ENCODE measurements at regions not wholly inside any gene's neighbourhood (a gene's known extent, or its start where the extent isn't known, plus 50 kb on each side); places are given as distances from the start of the nearest gene placed in this dataset.

GRCh38 chr12:33248364-33248763 is 191.3 kb downstream of the SYT10 start:
- Histone ChIP-seq H2AFZ (ENCODE audit: low read depth) (no peak overlapping the region), H3K4me2 (no peak overlapping the region), H3K27ac (no peak overlapping the region), H3K9ac (no peak overlapping the region), H3K36me3 (ENCODE audit: insufficient read depth) (no peaks in the 10 kb centered on the region), H3K4me1 (ENCODE audit: low read depth, poor library complexity, severe bottlenecking) (no peaks in the 10 kb centered on the region), H4K20me1 (ENCODE audit: insufficient read depth) (no peaks in the 10 kb centered on the region), H3K27me3 (ENCODE audit: insufficient read depth, low read depth) (no peaks in the 10 kb centered on the region), H3K79me2 (ENCODE audit: insufficient read depth, low read depth) (no peaks in the 10 kb centered on the region), H3K4me3 (IDR thresholded peaks at IDR 0.05; ENCODE audit: insufficient read depth, low read depth, low read length) (no peak overlapping the region)
- no peak for TF ChIP-seq CTCF (conservative IDR thresholded peaks at IDR 0.05; ENCODE audit: low read depth, low read length)

GRCh38 chr12:33247625-33248024 is 192.0 kb downstream of the SYT10 start:
- H3K79me2 ChIP-seq (ENCODE audit: insufficient read depth, low read depth), result no peaks in the 10 kb centered on the region
- no peak for TF ChIP-seq CTCF (conservative IDR thresholded peaks at IDR 0.05; ENCODE audit: low read depth, low read length)
- no peaks in the 10 kb centered on the region for H4K20me1 ChIP-seq (ENCODE audit: insufficient read depth)
- H3K4me1 ChIP-seq (ENCODE audit: low read depth, poor library complexity, severe bottlenecking), result no peaks in the 10 kb centered on the region
- no peak overlapping the region for H3K27ac ChIP-seq
- no peak overlapping the region for H3K4me2 ChIP-seq
- no peak overlapping the region for H3K9ac ChIP-seq
- H3K27me3 ChIP-seq (ENCODE audit: insufficient read depth, low read depth), result no peaks in the 10 kb centered on the region
- no peak overlapping the region for H2AFZ ChIP-seq (ENCODE audit: low read depth)
- H3K36me3 ChIP-seq (ENCODE audit: insufficient read depth), result no peaks in the 10 kb centered on the region
- no peak overlapping the region for H3K4me3 ChIP-seq (IDR thresholded peaks at IDR 0.05; ENCODE audit: insufficient read depth, low read depth, low read length)

GRCh38 chr12:33245434-33245833 is 194.2 kb downstream of the SYT10 start:
- H2AFZ ChIP-seq (ENCODE audit: low read depth), result no peak overlapping the region
- H3K4me2 ChIP-seq, result no peak overlapping the region
- no peak overlapping the region for H3K4me3 ChIP-seq (IDR thresholded peaks at IDR 0.05; ENCODE audit: insufficient read depth, low read depth, low read length)
- H3K79me2 ChIP-seq (ENCODE audit: insufficient read depth, low read depth), result no peaks in the 10 kb centered on the region
- H3K36me3 ChIP-seq (ENCODE audit: insufficient read depth), result no peaks in the 10 kb centered on the region
- no peaks in the 10 kb centered on the region for H3K27me3 ChIP-seq (ENCODE audit: insufficient read depth, low read depth)
- no peak overlapping the region for H3K27ac ChIP-seq
- no peaks in the 10 kb centered on the region for H4K20me1 ChIP-seq (ENCODE audit: insufficient read depth)
- H3K4me1 ChIP-seq (ENCODE audit: low read depth, poor library complexity, severe bottlenecking), result no peaks in the 10 kb centered on the region
- no peak overlapping the region for H3K9ac ChIP-seq
- no peak for TF ChIP-seq CTCF (conservative IDR thresholded peaks at IDR 0.05; ENCODE audit: low read depth, low read length)

- no peak overlapping the region for H2AFZ ChIP-seq (ENCODE audit: low read depth)
- no peak overlapping the region for H3K4me3 ChIP-seq (IDR thresholded peaks at IDR 0.05; ENCODE audit: insufficient read depth, low read depth, low read length)
- no peak overlapping the region for H3K9ac ChIP-seq
- no peaks in the 10 kb centered on the region for H4K20me1 ChIP-seq (ENCODE audit: insufficient read depth)
- H3K27ac ChIP-seq, result no peak overlapping the region
- H3K4me1 ChIP-seq (ENCODE audit: low read depth, poor library complexity, severe bottlenecking), result no peaks in the 10 kb centered on the region
- no peak for TF ChIP-seq CTCF (conservative IDR thresholded peaks at IDR 0.05; ENCODE audit: low read depth, low read length)
- no peak overlapping the region for H3K4me2 ChIP-seq
- no peaks in the 10 kb centered on the region for H3K79me2 ChIP-seq (ENCODE audit: insufficient read depth, low read depth)
- H3K36me3 ChIP-seq (ENCODE audit: insufficient read depth), result no peaks in the 10 kb centered on the region
- H3K27me3 ChIP-seq (ENCODE audit: insufficient read depth, low read depth), result no peaks in the 10 kb centered on the region
Measured at GRCh38 chr12:33226671-33227070, 212.9 kb downstream of the SYT10 start.

GRCh38 chr12:33223956-33224355 is 215.7 kb downstream of the SYT10 start:
- H3K79me2 ChIP-seq (ENCODE audit: insufficient read depth, low read depth), result no peaks in the 10 kb centered on the region
- no peaks in the 10 kb centered on the region for H4K20me1 ChIP-seq (ENCODE audit: insufficient read depth)
- no peak overlapping the region for H3K4me2 ChIP-seq
- H3K27me3 ChIP-seq (ENCODE audit: insufficient read depth, low read depth), result no peaks in the 10 kb centered on the region
- no peaks in the 10 kb centered on the region for H3K36me3 ChIP-seq (ENCODE audit: insufficient read depth)
- H3K9ac ChIP-seq, result no peak overlapping the region
- H2AFZ ChIP-seq (ENCODE audit: low read depth), result no peak overlapping the region
- H3K4me1 ChIP-seq (ENCODE audit: low read depth, poor library complexity, severe bottlenecking), result no peaks in the 10 kb centered on the region
- H3K4me3 ChIP-seq (IDR thresholded peaks at IDR 0.05; ENCODE audit: insufficient read depth, low read depth, low read length), result no peak overlapping the region
- TF ChIP-seq CTCF (conservative IDR thresholded peaks at IDR 0.05; ENCODE audit: low read depth, low read length), result no peak
- no peak overlapping the region for H3K27ac ChIP-seq
